ENCODE measurements at regions not wholly inside any gene's neighbourhood (a gene's known extent, or its start where the extent isn't known, plus 50 kb on each side); places are given as distances from the start of the nearest gene placed in this dataset.

DNA sequence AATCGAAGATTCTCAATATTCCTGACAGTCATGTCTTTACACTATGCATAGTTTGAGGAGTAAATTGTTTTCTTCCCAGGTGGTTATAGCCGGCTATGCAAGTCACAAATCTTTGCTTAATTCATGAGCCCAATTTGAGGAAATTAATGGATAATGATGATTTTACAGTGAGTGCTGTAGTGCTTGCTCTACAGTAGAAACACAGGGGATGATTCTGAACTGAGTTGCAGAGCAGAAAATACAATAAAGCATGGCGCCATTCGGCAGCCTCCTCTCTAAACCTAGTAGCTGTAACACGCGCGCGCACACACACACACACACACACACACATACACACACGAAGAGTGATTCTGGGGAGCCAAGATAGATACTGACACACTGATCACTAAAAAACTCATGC lies 181.7 kb upstream of the DPH6 start:
- no peak for DNase-seq (ENCODE audit: low spot score)

DNA sequence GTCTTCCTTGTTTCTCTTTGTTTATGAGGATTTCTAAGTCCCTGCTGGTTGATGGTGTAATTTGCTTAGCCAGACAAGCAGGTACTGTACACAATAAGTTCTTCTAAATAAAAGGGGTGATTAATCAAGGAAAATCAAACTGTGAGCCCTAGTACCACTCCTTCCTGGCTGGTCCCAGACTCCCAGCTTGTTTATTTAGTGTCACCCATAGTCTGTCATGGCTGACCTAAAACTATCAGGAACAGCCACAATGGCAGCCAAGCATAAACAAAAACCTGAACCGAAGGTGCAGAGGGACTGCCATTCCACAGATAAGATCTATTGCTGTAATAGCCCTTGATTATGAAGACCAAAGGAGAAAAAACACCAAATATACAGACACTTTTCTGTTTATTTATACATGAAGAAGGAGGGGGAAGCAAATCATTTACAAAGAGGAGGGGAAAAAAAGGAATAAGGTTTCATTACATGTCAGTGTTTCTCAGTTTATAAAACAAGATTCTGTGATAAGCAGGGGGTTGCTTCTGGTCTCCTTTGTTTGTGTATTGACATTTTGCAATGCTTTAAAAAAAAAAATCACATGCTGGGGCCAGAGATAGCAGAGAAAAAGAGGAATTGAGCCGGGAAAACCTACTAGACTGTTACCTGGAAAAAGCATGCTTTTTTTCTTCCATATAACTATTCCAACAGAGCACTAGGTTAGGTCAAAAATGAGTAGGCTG lies 182.4 kb upstream of the DPH6 start:
- DNase-seq (ENCODE audit: low spot score): no peak

DNA sequence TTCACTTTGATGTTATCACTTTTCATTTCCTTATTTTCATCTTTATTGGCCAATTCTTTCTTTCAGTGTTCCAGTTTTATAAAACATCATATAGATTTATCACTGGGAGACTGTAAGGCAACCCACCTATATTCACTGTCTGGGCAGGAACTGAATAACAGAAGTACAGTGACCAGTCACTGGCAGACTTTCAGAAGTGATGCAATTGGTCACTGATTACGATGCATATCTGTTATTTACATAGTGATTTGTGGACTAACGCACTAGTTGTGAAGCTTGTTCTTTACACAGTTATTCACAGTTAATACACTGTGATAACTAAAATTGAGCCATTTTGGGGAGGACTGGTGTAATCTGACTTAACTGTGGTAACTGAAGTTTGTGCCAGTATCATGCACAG lies 190.2 kb upstream of the DPH6 start:
- no peak for DNase-seq (ENCODE audit: low spot score)

DNA sequence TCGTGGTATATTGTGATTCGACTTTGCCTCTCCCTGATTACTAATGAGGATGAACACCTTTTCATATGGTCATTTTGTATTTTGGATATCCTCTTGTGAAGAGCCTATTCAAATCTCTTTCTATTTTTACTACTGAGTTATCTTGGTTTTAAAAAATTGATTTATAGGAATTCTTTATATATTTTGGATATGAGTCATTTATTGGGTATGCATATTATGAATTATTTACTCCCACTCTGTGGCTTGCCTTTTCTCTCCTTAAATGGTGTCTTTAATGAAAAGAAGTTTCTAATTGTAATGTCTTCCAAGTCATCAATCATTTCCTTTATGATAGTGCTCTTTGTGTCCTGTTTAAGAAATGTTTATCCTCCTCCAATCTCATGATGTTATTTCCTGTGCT lies 191.5 kb upstream of the DPH6 start:
- DNase-seq (ENCODE audit: low spot score): no peak

DNA sequence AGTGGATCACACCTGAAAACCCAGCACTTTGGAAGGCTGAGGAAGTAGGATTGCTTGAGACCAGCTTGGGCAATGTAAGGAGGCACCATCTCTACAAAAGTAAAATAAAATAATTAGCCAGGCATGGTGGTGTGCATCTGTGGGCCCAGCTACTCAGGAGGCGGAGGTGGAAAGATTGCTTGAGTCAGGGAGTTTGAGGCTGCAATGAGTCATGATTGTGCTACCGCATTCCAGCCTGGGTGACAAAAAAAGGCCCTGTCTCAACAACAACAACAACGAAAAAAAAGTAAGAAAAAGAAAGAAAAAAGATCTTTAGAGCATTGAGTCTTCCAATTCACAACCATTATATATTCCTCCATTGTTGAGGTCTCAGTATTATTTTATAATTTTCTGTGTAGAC lies 192.4 kb upstream of the DPH6 start:
- no peak for DNase-seq (ENCODE audit: low spot score)

DNA sequence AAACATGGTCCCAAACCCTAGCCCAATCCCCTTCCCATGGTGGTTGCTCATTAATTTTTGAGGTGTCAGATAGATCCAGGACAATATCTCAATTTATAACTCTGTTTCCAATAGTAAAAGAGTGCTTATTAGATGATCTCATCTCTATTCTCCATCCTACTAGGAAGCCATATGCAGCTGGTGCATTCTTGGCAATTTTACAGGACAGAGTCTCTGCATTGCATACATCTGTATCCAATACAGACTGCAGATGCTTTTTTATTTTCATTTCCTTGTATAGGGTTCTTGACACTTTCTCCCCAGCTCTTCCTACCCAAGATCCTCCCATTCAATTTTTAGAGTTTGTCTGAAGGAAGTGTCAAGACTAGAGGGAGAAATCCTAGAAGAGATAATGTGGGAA lies 194.8 kb upstream of the DPH6 start:
- DNase-seq (ENCODE audit: low spot score): no peak

DNA sequence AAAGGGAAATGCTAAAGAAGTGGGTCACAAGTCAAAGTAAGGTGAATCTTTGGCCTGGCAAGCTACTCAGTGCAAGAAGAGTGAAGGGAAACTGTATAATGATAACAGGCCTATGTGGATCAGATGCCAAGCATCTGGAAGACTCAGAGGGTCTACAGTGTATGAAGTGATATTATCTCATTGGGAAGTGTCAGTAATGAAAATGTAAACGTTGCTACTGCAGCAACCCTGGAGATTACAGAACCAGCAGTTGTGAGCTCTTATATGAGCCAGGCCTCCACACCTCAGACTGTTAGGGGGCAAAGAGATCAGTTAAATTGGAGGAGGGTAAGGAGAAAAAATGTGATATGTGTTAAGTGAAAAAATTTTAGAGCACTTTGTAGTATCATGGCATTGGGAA lies 195.4 kb upstream of the DPH6 start:
- DNase-seq (ENCODE audit: low spot score): no peak

DNA sequence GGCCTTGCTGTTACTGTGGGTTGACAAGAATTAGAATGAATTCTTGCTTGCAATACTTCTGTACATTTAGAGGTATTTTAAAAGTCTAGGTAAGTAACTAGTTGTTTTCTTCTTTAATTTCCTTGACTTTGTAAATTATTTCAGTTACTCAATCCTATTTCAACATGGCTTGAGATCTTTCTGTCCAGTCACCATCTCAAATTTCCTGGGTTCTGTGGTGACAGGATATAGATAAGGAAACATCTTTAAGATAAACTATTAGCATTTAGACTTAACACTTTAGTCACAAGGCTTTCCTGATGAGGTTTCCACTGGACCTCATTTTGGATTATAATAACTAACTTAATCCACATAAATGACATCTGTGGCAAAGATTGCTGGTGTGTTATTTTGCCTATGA lies 195.9 kb upstream of the DPH6 start:
- no peak for DNase-seq (ENCODE audit: low spot score)

DNA sequence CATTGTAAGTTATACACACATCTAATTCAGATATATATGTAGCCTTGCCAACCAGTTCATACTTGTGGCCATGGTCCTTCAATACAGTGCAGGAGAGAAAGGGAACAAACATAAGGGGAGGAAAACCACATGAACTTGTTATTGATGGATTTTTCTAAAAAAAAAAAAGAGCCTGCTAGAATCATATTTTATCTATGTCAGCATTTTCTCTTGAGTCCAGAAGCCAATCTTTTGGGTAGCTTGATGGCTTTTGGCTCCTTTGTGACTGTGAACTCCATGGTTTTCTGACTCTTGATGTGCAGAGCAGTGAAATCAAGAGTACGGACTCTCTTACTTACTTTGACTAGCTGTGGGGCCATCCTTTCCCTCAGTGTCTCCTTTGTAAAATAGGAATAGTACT lies 197.4 kb upstream of the DPH6 start:
- no peak for DNase-seq (ENCODE audit: low spot score)

DNA sequence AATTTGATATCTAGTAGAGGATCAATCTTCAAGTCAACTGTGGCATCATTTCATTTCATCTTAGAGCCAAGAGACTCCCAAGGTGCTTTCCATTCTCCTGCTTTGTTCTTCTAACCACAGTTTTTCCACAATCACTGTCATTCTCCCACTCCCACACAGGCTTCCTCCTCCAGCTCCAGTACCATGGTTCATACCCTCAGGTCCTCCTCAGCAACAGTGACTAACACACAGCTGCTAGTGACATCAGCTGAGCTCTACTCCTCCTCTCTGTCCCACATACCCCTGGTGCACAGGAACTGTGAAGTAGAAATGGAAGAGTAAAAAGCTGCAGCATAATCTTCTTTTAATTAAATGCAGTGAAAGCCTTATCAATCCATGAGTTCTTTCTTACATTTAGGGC lies 200.2 kb upstream of the DPH6 start:
- DNase-seq (ENCODE audit: low spot score): no peak

DNA sequence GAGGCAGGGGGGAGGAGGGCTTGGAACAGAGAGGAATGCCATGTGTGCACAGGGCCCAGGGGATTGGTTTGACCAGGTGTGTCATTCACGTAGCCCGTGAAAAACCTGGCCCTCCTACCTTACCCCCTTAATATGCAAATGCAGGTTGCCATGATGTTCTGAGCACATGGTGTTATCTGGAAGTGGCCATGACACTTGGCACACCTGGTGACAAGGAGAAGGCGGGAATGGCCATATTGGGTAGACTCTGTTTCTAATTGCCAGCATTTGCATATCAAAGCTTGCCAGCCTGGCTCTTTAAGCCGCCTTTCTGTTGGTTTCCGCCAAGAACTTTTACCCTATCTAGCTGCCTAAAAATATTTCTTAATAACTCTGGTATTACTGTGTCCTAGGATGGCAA lies 202.1 kb upstream of the DPH6 start:
- DNase-seq (ENCODE audit: low spot score): no peak

DNA sequence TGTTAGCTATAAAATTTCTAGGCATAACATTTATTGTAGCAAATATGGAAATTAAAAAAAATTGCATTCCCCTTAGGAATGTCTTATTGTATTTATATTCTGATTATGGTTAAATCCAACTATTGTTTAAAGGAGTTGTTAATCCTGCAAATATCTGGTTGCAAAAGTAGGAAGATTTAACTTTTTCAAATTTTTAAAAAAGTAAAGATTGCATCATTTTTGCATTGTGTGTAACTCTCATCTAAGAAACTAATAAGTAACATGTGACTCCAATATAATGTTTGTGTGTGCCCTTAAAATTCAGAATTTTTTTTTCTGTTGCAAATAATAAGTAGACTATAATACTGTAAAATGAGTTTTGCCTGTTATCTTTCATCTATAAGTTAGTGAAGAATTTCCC lies 204.1 kb upstream of the DPH6 start:
- DNase-seq (ENCODE audit: low spot score): no peak

DNA sequence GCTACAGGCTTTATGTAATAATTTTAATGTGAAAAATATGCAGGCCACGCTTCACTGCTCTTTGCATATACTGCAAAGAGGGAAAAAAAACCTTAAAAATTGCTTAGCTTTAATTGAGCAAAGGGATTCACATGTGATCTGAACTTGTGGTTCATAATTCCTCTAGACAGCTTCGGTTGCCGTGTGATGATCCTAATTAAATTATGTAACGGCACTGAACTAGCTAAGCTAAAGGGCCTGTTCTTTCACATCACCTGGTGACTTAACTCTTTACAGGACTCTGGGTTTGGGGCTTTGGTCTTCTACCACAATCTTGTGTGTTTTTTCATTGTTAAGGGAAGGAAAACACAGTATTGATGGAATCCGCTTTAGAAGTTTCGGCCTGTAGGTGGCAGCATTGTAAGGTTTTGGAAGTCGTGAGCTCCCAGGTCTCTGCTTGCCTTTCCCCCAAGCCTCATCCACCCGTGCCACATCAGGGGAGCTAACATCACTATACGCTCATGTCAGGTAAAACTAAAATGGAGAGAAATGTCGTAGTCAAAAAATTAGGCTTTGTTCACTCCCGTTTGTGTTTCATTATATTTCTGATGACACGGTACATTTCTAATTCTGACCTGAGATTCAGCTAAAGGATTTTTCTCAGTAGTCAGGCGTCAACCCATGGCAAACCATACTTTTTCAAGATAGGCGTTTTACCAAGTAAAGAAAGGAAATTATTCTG lies 205.6 kb upstream of the DPH6 start:
- DNase-seq (ENCODE audit: low spot score): peak; percentile 74

DNA sequence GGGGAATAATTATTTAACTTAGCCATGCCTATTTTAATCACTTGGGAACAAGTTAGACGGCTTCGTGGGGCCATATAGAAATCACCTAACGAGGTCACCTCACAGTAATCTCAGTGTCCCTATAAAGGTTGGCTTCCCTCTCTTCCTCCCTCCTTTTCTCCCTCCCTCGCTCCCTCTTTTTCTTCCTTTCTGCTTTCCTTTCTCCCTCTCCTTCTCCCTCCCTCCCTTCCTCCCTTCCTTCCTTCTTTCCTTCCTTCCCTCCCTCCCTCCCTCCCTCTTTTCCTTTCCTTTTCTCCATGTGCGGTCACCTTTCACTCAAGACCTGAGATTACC lies 206.1 kb upstream of the DPH6 start:
- DNase-seq (ENCODE audit: low spot score): no peak

DNA sequence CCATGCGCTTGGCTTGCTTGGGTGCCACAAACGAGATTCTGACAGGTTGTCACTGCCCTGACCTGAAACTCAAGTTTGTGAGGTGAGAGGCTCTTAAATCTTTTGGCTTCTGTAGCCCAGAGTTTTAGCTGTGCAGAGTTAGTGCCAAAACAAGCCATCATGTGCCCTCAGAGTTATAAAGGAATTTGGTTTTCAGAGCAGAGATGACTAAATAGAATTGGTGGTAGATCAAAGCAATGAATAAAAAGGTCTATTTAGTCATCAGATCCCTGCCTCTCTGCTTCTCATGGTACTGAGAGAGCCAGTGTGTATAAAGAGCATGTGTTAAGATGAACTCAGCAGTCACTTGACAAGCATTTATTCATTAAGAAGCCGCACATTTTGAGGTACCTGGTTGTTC lies 207.5 kb upstream of the DPH6 start:
- DNase-seq (ENCODE audit: low spot score): no peak

DNA sequence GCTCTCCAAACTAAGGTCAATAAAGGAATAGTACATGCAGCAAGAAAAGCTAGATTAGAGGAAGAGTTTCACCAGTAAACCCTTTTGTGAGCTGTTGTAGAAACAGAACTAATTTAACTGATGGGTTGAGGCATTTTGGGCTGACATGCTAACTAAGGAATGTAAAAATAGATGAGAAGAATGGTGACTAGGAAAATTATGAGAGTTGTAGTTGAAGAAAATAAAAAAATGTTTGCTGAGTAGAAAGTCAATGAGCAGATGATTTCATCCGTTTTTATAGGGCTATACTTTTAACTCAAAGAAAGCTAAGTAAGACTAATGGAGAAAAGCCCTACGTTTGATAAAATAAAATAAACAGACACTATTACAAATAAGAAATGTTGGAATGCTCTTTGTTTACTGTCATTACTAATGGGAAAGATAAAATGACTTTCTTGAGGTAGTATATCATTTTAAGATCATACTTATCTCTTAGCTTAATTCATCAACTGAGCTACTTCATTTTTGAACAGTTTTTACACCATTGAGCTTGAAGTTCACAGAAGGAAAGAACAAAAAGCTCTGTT lies 209.4 kb upstream of the DPH6 start:
- no peak for DNase-seq (ENCODE audit: low spot score)

DNA sequence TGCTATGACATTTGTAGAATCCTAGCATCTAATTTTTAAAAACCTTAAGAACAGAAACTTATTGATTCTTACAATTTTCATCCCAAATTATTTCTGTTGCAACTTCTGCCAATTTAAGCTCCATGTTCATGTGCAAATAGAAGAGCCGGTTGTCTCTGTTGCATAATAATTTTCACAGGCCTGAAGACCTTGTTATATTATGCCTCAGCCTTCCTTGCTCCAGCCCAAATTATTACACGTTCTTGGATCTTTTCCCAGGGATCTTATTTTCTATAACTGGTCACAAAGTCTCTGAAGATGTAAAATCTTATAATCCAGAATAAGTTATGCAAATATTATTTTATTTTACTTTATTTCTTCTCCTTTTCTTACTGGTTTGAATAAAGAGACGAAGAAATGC lies 210.7 kb upstream of the DPH6 start:
- no peak for DNase-seq (ENCODE audit: low spot score)

DNA sequence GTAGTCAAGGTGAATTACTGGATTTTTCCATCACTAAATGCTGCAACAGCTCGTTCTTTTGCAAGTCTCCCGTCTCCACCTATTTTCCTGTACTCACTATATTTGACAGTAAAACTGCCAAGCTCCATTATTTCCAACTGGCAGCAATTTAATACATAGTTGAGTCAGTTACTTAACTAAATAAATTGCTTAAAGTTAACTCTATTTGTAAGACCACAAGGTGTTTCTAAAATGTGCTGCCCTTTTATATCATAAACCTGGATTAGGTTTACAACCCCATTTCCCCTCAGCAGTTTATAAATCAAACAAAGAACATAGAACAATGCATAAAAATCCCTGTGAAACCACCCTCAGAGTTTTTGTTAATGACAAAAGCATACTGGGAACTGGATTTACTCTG lies 211.4 kb upstream of the DPH6 start:
- no peak for DNase-seq (ENCODE audit: low spot score)

DNA sequence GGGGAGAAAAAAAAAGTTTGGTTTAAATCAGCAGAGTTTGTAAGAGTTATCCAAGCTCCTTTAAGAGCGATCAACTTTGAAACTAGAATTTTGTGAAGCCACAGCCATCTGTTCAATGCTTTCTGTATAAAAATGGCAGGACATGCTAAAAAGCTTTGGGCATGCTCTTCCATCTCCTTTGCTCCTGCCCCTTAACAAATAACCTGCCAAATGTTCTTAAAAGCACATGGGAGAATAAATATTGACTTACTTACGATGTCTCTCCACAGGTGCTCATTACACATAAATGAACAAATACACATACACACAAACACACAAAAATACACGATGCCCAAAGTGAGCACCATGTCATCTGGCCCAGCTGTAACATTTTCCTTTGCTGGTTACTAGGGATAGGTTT lies 211.8 kb upstream of the DPH6 start:
- DNase-seq (ENCODE audit: low spot score): no peak

DNA sequence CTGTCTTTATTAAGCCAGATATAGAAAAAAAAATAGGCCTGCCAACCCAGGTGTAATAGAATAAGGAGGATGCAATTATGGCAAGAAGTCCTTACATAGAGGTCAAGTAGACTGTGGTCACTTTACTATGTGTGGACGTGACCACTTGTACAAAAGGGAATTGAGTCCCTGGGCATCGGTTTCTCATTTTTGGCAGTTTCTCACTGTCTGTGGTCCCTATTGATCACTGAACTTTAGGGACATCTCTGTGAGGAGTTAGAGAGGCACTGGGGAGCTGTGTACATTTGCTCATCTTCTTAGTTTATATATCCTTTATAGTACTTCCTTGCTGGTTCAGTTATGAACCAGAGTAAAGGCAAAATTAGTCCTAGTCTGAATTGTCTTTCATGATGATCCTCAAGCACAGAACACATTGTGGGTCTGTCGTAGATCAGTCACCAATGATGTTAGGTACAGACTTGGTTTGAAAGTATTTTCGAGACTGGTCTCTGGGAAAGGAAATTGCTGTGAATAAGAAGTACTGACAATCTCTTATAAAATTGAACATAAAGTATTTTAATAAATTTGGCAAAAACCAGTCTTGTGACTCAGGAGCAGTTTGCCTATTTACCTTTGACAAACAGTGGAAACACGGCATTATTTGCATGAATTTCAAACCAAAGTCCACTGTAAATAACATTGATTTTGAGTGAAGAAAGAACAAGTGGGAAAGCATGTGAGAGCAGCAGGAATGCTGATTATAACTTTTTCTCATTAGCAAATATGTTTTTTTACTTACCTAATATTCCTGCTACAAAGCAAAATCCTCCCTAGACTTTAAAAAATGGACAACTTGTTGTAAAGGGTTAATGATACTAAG lies 218.9 kb upstream of the DPH6 start:
- no peak for DNase-seq (ENCODE audit: low spot score)

DNA sequence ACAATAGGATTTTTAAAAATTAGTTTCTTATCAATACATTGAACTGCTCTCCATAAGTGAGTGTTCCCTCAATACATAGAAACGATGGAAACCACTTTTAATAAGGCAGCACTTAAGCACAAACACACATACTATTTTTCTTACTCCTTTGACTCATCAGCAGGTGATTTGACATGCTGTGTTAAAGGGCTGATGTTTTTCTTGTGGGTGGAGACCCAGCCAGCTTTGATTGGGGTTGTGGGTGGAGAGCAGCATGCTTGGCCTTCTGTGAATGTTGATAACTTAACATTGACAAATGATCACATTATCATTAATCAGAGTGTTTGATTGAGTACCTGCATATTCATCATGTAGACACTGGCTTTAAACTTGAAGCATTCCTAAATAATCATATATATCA lies 223.0 kb upstream of the DPH6 start:
- DNase-seq (ENCODE audit: low spot score): no peak

DNA sequence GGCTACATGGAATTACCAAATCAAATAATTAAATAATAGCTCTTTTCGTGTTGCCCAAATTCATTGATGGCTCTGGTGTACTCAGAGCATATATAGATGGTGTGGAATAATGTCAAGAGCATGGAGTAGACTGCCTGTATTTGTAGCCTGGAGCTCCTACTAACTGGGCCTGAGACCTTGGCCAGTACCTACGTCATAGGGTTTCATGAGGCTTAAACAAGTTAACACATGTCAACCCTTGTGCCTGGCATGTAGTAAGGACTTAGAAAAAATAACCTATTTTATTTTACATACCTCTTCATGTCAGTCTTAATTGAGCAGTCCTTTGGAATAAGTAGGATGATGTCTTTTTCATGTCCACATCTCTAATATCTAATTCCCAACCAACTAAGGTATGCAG lies 223.7 kb upstream of the DPH6 start:
- no peak for DNase-seq (ENCODE audit: low spot score)

All from D341Med (cell line).